MM.1S (cell line): ENCODE measurements at regions not wholly inside any gene's neighbourhood (a gene's known extent, or its start where the extent isn't known, plus 50 kb on each side); places are given as distances from the start of the nearest gene placed in this dataset.

ENCODE experiments used
- CTCF ChIP-seq: fragments of 300-600 bp; sonication (generic); IDR thresholded peaks from 2 replicates; pipeline ENCODE4 v1.5.1; 2016; ENCODE audit warnings: antibody characterized with exemption, low read length, mixed read lengths
- EZH2 ChIP-seq: fragments of 300-600 bp; sonication (generic); optimal IDR thresholded peaks from 2 replicates; pipeline ENCODE3; 2017; ENCODE audit warnings: low read depth, mild to moderate bottlenecking, antibody characterized with exemption, low read length, mixed read lengths
- EZH2phosphoT487 ChIP-seq: fragments of 300-600 bp; sonication (generic); IDR thresholded peaks from 2 replicates; pipeline ENCODE4 v1.6.1; 2018; ENCODE audit warnings: antibody characterized with exemption, low read length

- TF ChIP-seq CTCF (no peak), EZH2phosphoT487 (no peak), EZH2 (no peak)
Measured at GRCh38 chr15:93816815-93817214, 414.5 kb upstream of the MCTP2 start.
